ENCODE measurements at regions not wholly inside any gene's neighbourhood (a gene's known extent, or its start where the extent isn't known, plus 50 kb on each side); places are given as distances from the start of the nearest gene placed in this dataset.
A peak's percentile ranks its signal among the peaks of the same experiment; 100 is the strongest.

DNA sequence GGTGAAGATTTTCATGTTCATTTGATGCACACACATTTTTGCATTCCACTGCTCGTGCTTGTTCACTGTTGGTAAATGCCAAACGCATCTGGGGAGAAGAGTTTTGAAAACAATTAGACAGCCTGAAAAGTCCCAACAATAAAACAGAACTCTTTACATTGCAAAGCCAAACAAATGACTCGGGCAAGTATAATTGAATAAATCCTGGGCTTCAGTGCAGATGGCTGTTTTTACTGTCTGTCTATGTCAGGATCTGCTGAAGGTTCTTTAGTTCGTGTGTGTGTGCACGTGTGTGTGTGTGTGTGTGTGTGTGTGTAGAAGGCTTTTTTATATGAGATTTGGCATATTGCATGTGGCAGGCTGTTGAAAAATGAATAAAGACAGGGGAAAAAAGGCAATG, 277.5 kb upstream of the CDIN1 start:
- DNase-seq: no peak

DNA sequence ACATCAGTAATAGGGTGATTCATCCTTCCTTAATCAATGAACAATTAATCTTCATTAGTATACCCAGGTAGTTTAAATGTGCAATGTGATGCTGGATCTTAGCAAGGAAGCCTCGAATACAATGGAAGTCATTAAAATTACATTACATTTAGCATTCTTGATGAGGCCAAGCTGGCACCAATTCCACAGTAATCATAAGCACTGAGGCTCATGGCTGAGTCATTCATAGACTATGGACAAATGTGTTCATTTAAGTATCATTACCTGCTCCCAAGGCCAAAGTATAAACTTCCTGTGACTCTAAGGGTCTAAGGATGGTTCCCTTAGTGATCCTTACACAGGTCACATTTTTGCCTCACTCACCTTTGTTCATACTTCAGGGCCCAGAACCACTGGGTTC, 266.4 kb upstream of the CDIN1 start:
- DNase-seq: peak; percentile 20

DNA sequence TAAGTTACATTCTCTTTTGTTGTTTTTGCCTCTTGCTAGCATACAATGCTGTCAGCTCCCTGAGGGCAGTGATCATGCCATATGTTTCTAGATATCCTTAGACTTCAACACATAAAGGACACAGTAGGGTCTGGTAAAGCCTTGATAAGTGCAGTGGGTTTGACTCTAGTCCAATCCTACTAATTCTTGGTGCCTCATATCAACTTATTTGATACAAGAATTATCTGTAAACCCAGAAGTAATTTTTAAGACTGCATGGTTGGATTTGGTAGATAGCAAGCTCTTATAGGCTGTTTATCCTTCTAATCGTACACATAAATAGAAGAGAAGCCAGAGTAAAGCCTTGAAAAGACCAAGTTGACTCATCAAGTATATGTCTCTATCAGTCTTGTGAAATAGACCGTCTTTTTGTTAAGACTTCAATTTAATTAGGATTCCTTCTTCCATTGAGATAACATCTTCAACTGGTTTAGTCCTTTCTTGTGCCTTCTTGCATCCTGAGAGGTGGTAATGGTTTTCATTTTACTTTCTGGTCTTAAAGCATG, 265.6 kb upstream of the CDIN1 start:
- no peak for DNase-seq

DNA sequence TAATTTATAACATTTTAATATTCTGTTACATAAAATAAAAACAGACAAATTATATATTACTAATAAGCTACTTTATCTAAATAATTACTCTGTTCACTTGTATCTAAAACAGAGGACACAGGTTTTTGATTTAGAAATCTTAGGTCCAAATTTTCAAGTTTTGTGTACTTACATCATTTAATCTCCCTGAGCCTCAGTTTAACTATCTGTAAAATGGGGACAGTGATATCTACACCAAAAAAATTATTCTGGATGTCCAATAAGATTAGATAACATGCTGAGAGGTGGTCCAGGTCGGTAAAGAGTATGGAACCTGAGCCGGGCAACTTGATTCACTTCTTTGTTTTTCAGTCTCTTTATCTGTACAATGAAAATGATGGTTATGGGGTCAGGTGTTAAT, 263.8 kb upstream of the CDIN1 start:
- no peak for DNase-seq

DNA sequence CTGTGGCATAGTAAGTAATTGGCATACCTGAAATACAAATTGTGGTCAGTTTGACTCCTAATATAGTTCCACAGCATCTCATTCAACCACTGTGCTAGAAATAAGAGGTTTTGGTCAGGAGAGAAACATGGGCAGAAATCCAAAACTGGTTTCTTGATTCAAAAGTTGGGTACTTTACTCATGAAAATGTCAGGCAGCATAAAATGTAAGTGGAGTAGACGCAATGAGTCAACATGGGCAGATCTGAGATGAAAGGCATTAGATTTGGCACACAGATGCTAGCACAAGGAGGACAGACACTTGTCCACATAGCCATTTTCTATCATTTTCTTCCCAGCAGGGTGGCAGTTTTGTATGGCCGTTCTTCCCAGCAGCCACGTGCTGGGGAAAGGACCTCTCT, 255.8 kb upstream of the CDIN1 start:
- no peak for DNase-seq

DNA sequence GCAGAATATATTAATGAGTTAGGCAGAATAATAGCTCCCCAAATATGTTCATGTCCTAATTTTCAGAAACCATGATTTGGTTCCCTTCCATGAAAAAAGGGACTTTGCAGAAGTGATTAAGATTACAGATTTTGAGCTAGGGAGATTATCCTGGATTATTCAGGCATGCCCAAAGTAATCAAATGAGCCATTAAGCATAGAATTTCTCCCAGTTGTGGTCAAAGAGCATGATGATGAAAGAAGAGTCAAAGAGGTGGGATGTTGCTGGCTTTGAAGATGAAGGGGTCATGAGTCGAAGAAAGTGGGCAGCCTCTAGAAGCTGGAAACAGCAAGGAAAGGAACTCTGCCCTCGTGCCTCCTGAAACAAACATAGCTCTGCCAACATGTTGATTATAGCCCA, 254.2 kb upstream of the CDIN1 start:
- DNase-seq: no peak

DNA sequence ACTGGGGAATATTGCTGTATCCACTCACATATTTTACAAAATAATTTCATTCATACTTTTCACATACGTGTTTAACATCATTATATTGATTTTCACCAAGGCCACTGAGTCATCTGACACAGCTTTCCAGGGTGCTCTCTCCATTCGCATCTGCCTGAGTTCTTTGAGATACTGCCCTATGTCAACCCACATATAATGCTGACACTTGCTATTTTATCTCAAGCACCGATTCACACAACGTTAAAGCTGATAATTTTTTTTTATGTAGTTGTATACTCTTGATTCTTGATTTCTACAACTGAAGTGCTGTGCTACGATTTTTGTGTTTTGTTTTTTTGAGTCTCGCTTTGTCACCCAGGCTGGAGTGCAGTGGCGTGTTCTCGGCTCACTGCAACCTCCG, 249.8 kb upstream of the CDIN1 start:
- DNase-seq: no peak

DNA sequence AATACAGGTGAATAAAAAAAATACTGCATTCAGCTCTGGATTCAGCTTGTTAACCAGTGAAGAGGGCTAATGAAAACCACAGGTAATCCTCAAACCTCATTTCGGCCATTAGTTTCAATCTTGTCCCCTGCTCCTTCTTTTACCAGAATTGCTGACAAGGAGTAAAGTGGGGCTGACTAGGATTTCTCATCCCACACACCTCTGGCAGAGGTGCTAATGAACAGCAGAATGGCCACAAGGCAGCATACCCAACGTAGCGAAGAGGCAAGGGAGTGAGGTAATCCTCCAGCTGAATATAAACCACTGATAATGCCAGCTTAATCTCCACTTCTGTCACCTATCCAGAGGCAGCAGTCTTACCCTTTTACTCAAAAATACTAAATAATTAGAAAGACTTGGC, 248.8 kb upstream of the CDIN1 start:
- no peak for DNase-seq

DNA sequence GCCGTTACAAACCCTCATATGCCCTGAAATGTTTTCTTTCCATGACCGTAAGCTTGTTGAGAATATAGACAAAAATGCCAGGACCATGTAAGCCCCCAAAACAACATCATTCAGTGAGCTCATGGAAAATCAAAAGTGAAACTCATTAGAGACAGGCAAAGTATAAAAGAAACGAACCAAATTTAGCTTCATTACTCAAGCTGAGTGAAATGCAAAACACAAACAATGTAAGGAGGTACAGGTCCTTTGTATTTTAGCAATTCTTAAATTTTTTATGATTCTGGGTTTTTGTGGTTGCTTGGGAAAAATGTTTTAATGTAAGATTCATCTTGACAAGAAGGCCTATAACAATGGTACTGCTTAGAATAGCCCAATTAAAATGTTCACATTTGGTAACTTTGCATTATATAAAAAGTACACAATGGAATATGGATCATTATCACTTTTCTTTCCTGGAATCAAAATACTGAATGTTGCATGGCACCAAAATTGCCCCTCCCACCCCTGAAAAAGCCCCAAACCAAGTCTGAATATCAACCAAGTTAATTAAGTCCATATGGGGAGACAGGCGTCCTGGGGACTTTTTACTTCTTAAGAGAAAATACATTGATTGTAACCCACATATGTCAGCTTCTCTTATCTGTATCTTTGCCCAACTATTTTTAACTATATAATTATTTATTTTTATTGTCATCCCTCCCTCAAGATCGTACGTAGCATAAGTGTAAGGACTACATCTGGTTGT, 247.7 kb upstream of the CDIN1 start:
- DNase-seq: peak; percentile 35

DNA sequence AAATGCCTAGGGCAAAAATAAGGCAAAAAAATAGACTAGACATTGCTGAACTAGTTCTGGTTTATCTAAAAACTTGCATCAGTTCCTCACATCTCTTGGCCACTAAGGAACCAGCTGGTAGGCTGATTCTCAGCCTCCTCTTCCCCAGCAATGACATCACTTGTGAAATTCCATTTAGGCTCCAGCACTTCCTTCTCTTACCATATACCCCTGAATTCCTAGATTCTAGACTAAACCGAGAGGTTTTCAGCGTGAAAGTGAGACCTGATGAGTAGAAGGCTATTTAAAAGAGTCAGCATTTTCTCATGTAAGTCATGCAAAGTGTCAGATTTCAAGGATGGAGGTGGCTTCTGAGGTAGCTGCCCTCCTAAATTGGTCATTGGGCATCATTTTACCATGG, 247.1 kb upstream of the CDIN1 start:
- DNase-seq: peak; percentile 61

DNA sequence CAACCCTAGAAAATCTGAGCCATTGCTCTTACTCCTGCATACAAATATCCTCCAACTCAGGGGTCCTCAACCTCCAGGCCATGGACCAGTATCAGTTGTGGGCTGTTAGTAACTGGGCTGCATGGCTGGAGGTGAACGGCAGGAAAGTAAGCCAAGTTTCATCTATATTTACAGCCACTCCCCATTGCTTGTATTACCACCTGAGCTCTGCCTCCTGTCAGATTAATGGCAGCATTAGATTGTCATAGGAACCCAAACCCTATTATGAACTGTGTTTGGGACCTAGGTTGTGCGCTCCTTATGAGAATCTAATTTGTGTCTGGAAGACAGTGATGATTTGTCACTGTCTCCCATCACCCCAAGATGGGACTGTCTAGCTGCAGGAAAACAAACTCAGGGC, 246.5 kb upstream of the CDIN1 start:
- no peak for DNase-seq

DNA sequence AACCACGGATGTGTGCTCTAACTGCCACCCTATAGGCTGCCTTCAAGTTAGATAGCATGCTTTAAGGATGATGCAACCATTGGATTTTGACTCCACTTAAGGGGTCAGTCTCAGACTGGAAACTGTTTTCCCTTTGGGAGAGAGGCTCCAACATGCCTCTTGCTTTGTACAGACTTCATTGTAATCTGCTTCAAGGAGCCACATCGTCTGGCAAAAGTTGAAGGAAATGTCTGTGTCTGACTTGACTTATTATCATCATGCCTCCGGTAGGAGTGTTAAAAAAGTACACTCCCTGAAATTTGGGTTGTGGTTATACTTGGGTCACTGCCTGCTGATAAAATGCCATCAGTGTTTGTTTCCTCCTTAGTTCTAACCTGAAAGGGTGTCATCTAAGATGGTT, 245.4 kb upstream of the CDIN1 start:
- peak; percentile 72 for DNase-seq

DNA sequence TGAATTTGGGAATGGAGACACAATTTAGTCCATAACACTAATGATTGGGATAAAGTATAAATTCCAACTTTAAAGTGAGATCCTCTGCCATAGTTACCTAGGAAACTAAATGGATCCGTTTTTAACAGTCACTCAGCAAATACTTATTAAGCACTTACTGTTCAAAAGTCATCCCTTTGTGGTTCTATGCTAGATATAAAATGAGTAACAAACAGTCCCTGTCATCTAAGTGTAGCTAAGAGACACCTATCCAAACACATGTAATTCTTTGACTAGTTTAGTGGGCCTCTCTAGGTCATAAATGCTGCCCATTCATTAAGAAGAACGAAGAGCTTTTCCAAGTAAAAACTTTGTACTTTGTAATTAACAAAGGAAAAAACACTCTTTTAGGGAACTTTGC, 244.2 kb upstream of the CDIN1 start:
- no peak for DNase-seq

DNA sequence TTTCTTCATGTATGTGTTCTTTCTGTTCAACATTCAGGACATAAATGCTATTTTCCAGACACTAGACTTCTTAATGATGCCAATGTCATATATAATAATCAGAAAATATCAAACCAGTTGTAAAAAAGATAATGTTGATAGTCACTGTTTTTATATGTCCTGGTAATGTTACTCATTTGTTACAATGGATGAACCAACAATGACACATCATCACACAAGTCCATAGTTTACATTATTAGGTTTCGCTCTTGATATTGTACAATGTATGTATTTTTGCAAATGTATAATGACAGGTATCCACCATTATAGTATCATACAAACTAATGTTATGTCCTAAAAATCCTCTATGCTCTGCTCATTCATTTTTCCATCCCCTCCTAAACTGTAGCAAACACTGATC, 243.8 kb upstream of the CDIN1 start:
- no peak for DNase-seq

DNA sequence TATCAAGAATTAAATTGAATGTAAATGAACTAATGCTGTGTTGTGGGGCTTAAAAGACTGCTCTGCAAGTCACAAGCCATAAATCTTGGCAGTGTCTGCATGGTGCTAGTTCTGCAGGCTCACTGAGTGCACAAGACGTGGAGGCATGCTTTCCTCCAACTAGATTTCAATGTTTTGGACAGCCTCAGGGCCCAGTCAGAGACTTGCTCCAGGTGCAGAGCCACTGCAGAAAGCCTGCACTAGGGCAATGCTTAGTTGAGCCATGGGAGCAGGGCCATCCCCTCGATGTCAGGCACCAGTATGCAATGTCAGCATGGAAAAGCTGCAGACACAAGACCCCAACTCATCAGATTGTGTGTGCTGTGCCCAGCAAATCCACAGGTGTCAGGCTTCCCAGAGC, 234.5 kb upstream of the CDIN1 start:
- DNase-seq: no peak

DNA sequence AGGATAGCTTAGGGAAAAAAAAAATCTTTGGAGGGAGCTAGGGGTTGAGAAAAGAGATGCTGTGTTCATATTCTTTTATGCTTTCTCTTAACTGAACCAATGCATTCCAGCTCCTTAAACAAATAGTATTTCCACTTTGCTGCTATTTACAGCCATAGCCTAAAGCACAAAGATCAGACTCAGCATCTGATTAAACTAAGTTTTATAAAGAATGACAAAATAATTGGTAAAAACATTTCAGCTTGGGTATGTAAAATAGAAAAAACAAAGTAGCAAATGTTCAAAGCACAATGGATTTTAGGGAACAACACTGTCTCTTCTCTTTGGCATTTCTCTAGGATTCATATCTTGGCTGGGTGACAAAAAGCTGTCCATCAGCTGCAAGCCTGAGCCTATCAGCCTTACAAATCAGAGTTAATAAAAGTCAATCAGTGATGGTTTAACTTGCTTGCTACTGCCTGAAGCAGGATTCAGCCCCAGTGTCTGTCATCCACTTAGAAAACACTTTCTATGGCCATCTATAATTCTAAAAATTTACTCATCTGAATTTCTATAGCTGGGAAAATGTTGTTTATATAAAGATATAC, 232.1 kb upstream of the CDIN1 start:
- DNase-seq: no peak

DNA sequence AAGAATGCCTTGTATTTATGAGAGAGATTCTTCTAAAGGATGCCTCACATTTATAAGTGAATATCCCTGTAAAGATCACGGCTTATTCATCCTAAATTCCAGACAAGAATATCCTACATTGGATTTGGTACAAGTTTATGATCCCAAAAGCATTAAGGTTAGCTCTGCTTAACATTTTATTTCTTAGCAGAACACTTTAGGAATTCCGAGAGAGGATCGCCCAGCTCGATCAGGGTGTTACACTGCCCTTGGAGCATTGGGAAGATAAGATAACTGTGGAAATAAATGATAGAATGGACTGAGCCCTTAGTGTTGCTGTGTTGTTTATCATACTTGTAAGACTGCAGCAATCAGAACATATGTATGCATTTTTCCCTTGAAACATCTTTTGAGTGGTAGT, 223.0 kb upstream of the CDIN1 start:
- DNase-seq: peak; percentile 34

DNA sequence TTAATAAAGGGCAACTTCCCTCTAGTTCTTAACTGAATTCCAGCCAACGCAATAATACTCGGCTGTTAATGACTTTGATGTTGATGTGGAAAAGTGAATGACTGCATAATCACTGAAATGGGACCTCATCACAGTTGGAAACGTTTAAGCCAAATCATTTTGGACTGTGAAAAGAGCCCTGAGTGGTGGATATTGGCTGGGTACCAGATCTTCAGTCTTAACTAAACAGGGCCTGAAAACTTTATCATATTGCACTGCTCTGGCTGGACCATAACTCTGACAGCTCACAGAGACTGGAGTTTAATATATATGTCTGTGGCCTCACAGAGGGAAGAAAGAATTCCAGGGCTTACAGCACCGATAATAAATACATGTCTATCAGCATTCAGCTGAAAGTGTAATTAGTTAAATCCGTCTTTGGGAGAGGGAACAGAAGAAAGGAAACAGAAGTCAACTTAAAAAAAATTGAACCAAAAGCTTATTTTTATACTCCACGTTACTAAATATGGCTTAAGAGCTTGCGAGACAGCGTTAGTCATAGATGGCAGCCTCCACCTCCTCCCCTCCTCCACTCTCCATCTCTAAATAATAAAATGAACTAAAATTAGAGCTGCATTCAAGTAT, 222.3 kb upstream of the CDIN1 start:
- peak; percentile 80 for DNase-seq

DNA sequence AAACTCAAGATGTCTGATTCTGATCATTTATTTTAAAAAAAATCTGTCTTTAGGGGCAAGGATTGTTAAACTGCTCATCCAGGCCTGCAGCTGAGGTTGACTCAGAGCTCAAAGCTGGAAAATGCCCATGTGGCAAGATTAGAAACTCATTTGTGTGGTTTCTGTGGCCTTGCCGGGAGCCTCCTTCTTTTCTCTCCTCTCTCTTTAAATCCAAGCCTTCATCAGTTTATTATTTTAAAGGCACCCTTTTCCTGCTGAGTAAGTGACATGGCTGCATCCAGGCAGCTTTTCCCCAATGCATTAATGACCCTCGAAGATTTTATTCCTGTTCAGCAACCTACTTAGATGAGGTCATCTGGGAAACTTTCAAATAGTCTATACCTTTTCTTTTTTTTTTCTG, 221.3 kb upstream of the CDIN1 start:
- DNase-seq: peak; percentile 95

DNA sequence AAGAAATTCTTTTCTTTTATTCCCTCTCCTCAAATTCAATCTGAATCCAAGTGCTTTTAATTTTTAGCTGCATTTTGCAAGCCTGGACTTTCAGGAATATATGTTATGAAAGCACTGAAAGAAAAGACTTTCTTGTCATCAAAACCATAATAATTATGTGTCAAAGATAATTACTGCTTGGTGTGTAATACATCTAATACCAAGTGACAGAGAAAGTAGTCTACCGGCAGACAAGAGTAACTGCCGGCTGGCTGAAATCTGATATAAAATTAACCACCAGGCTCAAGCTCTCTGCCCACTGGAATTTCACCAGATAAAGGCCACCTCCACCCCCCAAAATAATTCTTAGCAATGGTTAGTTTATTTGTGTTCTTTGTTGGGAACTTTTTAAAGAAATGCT, 220.9 kb upstream of the CDIN1 start:
- DNase-seq: peak; percentile 37

DNA sequence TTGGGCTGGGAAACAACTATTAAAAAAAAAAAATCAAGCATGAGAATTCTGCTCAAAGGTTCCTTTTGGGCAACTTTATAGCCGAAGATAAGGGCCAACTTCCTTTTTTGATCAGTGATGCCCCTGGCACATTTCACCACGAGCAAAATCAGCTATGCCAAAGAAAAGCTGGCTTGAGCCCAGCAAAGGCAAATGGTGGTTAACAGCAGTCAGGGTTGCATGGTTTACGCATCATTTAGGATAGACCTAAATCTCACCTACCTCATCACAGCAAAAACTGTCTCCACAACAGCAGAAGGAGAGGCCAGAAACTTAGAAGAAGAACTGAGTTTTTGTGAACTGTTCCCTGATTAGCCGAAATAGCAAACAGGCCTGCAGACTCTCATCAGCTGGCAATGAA, 220.1 kb upstream of the CDIN1 start:
- no peak for DNase-seq

DNA sequence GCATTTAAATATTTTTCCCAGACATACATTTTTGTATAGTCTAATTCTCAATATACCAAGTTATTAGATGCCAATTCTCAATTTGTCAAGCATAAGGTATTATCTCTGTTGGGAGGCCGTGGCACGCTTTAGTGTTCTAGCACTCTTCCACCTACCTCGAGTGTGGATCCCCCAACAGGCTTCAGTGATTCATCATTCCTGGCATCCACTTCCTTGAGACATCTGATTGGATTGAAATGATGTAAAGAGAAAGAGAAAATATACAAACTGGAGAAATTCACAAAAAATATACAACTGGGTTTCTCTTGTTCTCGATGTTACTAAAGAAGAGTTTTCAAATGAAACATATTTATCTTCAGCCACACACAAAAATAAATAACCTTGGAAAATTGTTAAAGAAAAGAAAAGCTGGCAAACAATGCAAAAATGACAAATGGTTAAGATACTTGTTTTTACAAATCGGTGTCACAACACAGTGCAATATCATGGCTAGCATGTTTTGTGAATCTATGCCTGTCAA, 218.0 kb upstream of the CDIN1 start:
- peak; percentile 78 for DNase-seq

DNA sequence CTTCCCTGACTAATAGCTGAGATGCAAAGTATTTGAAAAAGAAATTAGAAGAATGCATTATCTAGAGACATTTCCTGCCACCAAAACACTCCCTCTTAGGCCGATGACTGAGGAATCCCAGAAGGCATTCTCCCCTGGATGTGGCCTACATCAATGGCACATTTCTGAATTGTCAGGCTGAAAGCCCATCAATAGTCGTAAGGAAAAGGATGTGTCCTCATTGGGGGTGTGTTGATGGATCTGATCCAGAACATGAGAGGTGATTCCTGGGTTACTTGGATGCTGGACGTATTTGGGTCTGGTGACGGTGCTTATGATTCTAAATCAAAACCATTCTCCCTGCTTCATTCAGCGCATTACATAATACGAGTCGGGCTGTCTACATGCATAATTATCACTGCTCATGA, 216.9 kb upstream of the CDIN1 start:
- peak; percentile 85 for DNase-seq

DNA sequence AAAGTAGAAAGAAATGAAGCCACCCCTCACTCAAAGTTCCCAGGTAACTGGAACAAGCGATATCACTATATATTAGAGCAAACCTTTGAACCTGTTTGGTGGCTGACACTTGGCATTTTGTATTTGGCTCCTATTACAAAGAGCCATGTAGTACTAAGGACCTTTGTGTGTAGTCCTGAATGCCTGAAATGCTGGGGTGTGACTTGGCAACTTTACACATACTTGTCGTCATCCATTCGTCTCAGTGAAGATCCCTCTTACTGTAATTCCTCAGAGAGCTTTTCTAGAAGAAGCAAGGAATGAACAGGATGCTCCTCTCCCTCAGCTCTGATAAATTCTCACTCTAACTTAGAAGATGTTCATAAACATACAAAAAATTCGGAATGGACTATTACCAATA, 216.1 kb upstream of the CDIN1 start:
- peak; percentile 86 for DNase-seq

Measured in fibroblast of skin of back (primary cell).